ENCODE measurements at regions not wholly inside any gene's neighbourhood (a gene's known extent, or its start where the extent isn't known, plus 50 kb on each side); places are given as distances from the start of the nearest gene placed in this dataset.

- no peaks in the 10 kb centered on the region for H3K9me3 ChIP-seq
- H3K4me3 ChIP-seq, result no peak overlapping the region
- WGBS, 2 donors, result 78 to 88% methylated on average over 2 of the region's 2 CpGs
- H3K36me3 ChIP-seq, result no peaks in the 10 kb centered on the region
- H3K4me1 ChIP-seq, result no peaks in the 10 kb centered on the region
- no peaks in the 10 kb centered on the region for H3K27me3 ChIP-seq
- no peak overlapping the region for H3K27ac ChIP-seq
- TF ChIP-seq EP300 (IDR thresholded peaks at IDR 0.05) (no peak), CTCF (IDR thresholded peaks at IDR 0.05) (no peak), POLR2A (IDR thresholded peaks at IDR 0.05) (no peak)
- DNase-seq (ENCODE audit: low spot score in 2 of 2), result no peak
Measured at GRCh38 chr3:124325248-124325647, 333.3 kb upstream of the ROPN1 start.

DNA sequence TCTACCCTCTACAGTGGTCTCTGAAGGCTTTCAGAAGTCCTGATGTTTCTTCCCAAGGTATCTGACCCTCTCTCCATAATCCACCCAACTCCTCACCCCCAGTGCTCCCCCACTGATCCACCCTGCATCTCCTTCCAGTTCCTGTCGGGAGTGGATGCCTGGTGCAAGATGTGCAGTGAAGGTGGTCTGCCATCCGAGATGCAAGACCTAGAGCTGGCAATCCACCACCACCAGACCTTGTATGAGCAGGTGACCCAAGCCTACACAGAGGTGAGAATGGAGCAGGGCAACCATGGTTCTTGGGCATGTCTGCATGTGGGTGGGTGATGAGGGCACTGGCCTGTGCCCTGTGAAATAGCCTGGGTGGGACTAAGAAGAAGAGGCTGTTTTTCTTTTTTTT, 337.8 kb upstream of the ROPN1 start:
- Histone ChIP-seq H3K4me3 (no peak overlapping the region), H3K27ac (no peak overlapping the region), H3K36me3 (peaks cover 0 to under 1% (median 0%) of the 10 kb centered on the region in 3 donors), H3K9me3 (no peaks in the 10 kb centered on the region), H3K4me1 (no peaks in the 10 kb centered on the region), H3K27me3 (no peaks in the 10 kb centered on the region)
- DNase-seq (ENCODE audit: low spot score in 2 of 2), result no peak
- TF ChIP-seq EP300 (IDR thresholded peaks at IDR 0.05) (no peak), POLR2A (IDR thresholded peaks at IDR 0.05) (no peak), CTCF (IDR thresholded peaks at IDR 0.05) (no peak)
- WGBS, 2 donors, result 97 to 100% methylated on average over 2 of the region's 2 CpGs

GRCh38 chr3:124333931-124334640, 342.2 kb upstream of the ROPN1 start:
- Histone ChIP-seq H3K4me3 (no peak overlapping the region), H3K4me1 (no peaks in the 10 kb centered on the region), H3K27ac (no peak overlapping the region), H3K9me3 (no peaks in the 10 kb centered on the region), H3K27me3 (no peaks in the 10 kb centered on the region), H3K36me3 (peaks cover 0 to 4% (median 0%) of the 10 kb centered on the region in 3 donors)
- 92 to 93% methylated on average over 14 of the region's 14 CpGs for WGBS, 2 donors
- DNase-seq (ENCODE audit: low spot score in 2 of 2), result no peak
- TF ChIP-seq EP300 (IDR thresholded peaks at IDR 0.05), result no peak
- TF ChIP-seq POLR2A (IDR thresholded peaks at IDR 0.05), result no peak
- TF ChIP-seq CTCF (IDR thresholded peaks at IDR 0.05), result no peak

DNA sequence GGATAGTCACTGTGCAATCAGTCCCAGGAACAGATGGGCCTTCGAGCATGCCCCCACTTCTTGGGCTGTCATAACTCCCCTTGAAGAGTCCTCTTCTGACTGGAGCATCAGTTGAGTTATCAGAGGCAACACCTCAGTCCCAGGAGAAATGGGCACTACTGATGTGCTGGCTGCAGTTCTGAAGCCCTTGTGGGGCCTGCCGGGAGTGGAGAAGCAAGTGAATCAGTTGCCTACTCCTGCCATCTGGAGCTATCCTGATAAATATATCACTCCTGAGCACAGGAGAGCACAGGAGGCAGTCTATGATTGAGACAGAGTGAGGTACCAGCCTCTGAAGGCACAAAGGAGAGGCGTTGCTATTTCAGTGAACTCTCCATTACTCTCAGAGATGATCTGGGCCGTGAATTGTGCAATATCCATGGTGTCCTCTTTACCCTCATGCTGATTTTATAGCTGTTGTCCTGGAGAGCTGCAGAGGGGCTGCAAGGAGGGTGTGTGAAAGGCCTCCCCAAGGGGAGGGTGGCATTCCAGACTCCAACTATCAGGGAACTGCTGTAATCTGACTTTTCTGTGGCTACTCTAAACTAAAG, 344.2 kb upstream of the ROPN1 start:
- Histone ChIP-seq H3K4me3 (no peak overlapping the region), H3K27me3 (no peaks in the 10 kb centered on the region), H3K36me3 (peaks cover 0 to 4% (median 0%) of the 10 kb centered on the region in 3 donors), H3K9me3 (no peaks in the 10 kb centered on the region), H3K27ac (no peak overlapping the region), H3K4me1 (no peaks in the 10 kb centered on the region)
- no peak for TF ChIP-seq EP300 (IDR thresholded peaks at IDR 0.05)
- TF ChIP-seq CTCF (IDR thresholded peaks at IDR 0.05), result no peak
- no peak for TF ChIP-seq POLR2A (IDR thresholded peaks at IDR 0.05)
- 61 to 74% methylated on average over 4 of the region's 4 CpGs for WGBS, 2 donors
- no peak for DNase-seq (ENCODE audit: low spot score in 2 of 2)

GRCh38 chr3:124345845-124346244, 353.9 kb upstream of the ROPN1 start:
- 82 to 85% methylated on average over 2 of the region's 2 CpGs for WGBS, 2 donors
- H3K4me3 ChIP-seq, result no peak overlapping the region
- H3K4me1 ChIP-seq, result no peaks in the 10 kb centered on the region
- H3K36me3 ChIP-seq, result no peaks in the 10 kb centered on the region
- no peak overlapping the region for H3K27ac ChIP-seq
- H3K27me3 ChIP-seq, result no peaks in the 10 kb centered on the region
- H3K9me3 ChIP-seq, result no peaks in the 10 kb centered on the region
- TF ChIP-seq POLR2A (IDR thresholded peaks at IDR 0.05), result no peak
- no peak for TF ChIP-seq EP300 (IDR thresholded peaks at IDR 0.05)
- TF ChIP-seq CTCF (IDR thresholded peaks at IDR 0.05), result no peak
- DNase-seq (ENCODE audit: low spot score in 2 of 2), result no peak
